GM18505 (cell line): ENCODE measurements at regions not wholly inside any gene's neighbourhood (a gene's known extent, or its start where the extent isn't known, plus 50 kb on each side); places are given as distances from the start of the nearest gene placed in this dataset.
"Not testable (repeated sequence)": the region's sequence is repeated elsewhere in the genome, so short reads cannot be mapped to it uniquely, and the experiment has no call there.

Experiments
- ATAC-seq: cut with Tn5 transposase; IDR thresholded peaks from one replicate; pipeline ENCODE4 v1.9.1; 2021; ENCODE audit not compliant: unreplicated experiment
- POLR2A ChIP-seq: IDR thresholded peaks from 4 replicates; pipeline ENCODE4 v1.6.1; 2011; ENCODE audit warnings: borderline replicate concordance; ENCODE audit not compliant: insufficient read depth, insufficient read length; ENCODE audit errors: extremely low read depth

- TF ChIP-seq POLR2A, result no peak
- ATAC-seq, result no peak
Measured at GRCh38 chr1:191453487-191453886, 704.8 kb upstream of the RGS18 start.

GRCh38 chr1:191457889-191458288 is 700.4 kb upstream of the RGS18 start:
- no peak for TF ChIP-seq POLR2A
- ATAC-seq, result no peak

- no peak for ATAC-seq
- TF ChIP-seq POLR2A, result no peak
Measured at GRCh38 chr1:191460234-191460633, 698.0 kb upstream of the RGS18 start.

GRCh38 chr1:191483988-191484387 is 674.3 kb upstream of the RGS18 start:
- ATAC-seq, result no peak
- TF ChIP-seq POLR2A, result no peak

GRCh38 chr1:191490303-191490702 is 668.0 kb upstream of the RGS18 start:
- ATAC-seq, result no peak

GRCh38 chr1:191495040-191495439 is 663.2 kb upstream of the RGS18 start:
- TF ChIP-seq POLR2A, result no peak
- no peak for ATAC-seq

More at GRCh38 chr1:191490303-191490702, 668.0 kb upstream of the RGS18 start:
- TF ChIP-seq POLR2A, result no peak

GRCh38 chr1:191498318-191498717 is 659.9 kb upstream of the RGS18 start:
- no peak for TF ChIP-seq POLR2A
- no peak for ATAC-seq

- no peak for TF ChIP-seq POLR2A
- ATAC-seq, result no peak
Measured at GRCh38 chr1:191498825-191499224, 659.4 kb upstream of the RGS18 start.

GRCh38 chr1:191504999-191505398 is 653.3 kb upstream of the RGS18 start:
- ATAC-seq, result no peak
- no peak for TF ChIP-seq POLR2A

GRCh38 chr1:191508239-191508638 is 650.0 kb upstream of the RGS18 start:
- TF ChIP-seq POLR2A, result no peak
- no peak for ATAC-seq

GRCh38 chr1:191511480-191511879 is 646.8 kb upstream of the RGS18 start:
- ATAC-seq, result not testable (repeated sequence)

- ATAC-seq, result no peak
- TF ChIP-seq POLR2A, result no peak
Measured at GRCh38 chr1:191517826-191518225, 640.4 kb upstream of the RGS18 start.

- no peak for TF ChIP-seq POLR2A
- ATAC-seq, result no peak
Measured at GRCh38 chr1:191519519-191519918, 638.7 kb upstream of the RGS18 start.

- ATAC-seq, result no peak
- no peak for TF ChIP-seq POLR2A
Measured at GRCh38 chr1:191520345-191520744, 637.9 kb upstream of the RGS18 start.

GRCh38 chr1:191525944-191526343 is 632.3 kb upstream of the RGS18 start:
- ATAC-seq, result not testable (repeated sequence)
